Keratinocyte (primary cell): ENCODE measurements at regions not wholly inside any gene's neighbourhood (a gene's known extent, or its start where the extent isn't known, plus 50 kb on each side); places are given as distances from the start of the nearest gene placed in this dataset.

Experiments used
- CTCF ChIP-seq, 3 experiments: IDR thresholded peaks in 1 of 3; conservative IDR thresholded peaks in 1 of 3; optimal IDR thresholded peaks in 1 of 3; 2 replicates in 2 of 3; 3 replicates in 1 of 3; pipeline versions ENCODE3 to v1.5.1; 2011; ENCODE audit warnings: low read length in 3 of 3, mild to moderate bottlenecking in 3 of 3, moderate library complexity in 2 of 3, control low read depth in 1 of 3, inconsistent platforms in 1 of 3; ENCODE audit not compliant: insufficient read depth in 2 of 3; ENCODE audit errors: extremely low read depth in 1 of 3
- EZH2 ChIP-seq: IDR thresholded peaks from one replicate; pipeline ENCODE4 v1.6.1; 2012; ENCODE audit warnings: inconsistent platforms, mild to moderate bottlenecking, low read length, moderate library complexity

GRCh38 chr11:37907436-37908218, 1309.6 kb upstream of the RAG2 start:
- no peak for TF ChIP-seq CTCF (optimal IDR thresholded peaks at IDR 0.05 in 1 of 3, IDR thresholded peaks at IDR 0.05 in 1 of 3, conservative IDR thresholded peaks at IDR 0.05 in 1 of 3; ENCODE audit: extremely low read depth in 1 of 3, insufficient read depth in 2 of 3, low read length in 3 of 3)
- TF ChIP-seq EZH2 = no peak
